Neuronal stem cell (in vitro differentiated cells): ENCODE measurements at regions not wholly inside any gene's neighbourhood (a gene's known extent, or its start where the extent isn't known, plus 50 kb on each side); places are given as distances from the start of the nearest gene placed in this dataset.

Experiments used
- DNase-seq: peaks from one replicate; pipeline ENCODE4 v3.0.0-alpha.2; 2013; ENCODE audit warnings: low spot score
- H2AFZ ChIP-seq: one replicate; pipeline ENCODE4 v1.6.1; 2013; ENCODE audit warnings: mild to moderate bottlenecking, low read length, inconsistent platforms
- H2AK5ac ChIP-seq: 2 replicates; pipeline ENCODE4 v1.6.1; 2013; ENCODE audit warnings: low read depth, mild to moderate bottlenecking, inconsistent platforms, low read length, moderate library complexity, mixed read lengths
- H2BK120ac ChIP-seq: 2 replicates; pipeline ENCODE4 v1.6.1; 2013; ENCODE audit warnings: low read depth, mild to moderate bottlenecking, inconsistent platforms, low read length, moderate library complexity, mixed read lengths
- H2BK12ac ChIP-seq: one replicate; pipeline ENCODE4 v1.6.1; 2013; ENCODE audit warnings: low read length, inconsistent platforms
- H2BK15ac ChIP-seq: 2 replicates; pipeline ENCODE4 v1.6.1; 2013; ENCODE audit warnings: mild to moderate bottlenecking, low read length, inconsistent platforms, mixed read lengths
- H2BK5ac ChIP-seq: one replicate; pipeline ENCODE4 v1.6.1; 2013; ENCODE audit warnings: inconsistent platforms, mild to moderate bottlenecking, low read length, moderate library complexity
- H3K14ac ChIP-seq: one replicate; pipeline ENCODE4 v1.6.1; 2013; ENCODE audit warnings: low read length, inconsistent platforms
- H3K18ac ChIP-seq: 2 replicates; pipeline ENCODE4 v1.6.1; 2013; ENCODE audit warnings: low read length, inconsistent platforms
- H3K23ac ChIP-seq: 2 replicates; pipeline ENCODE4 v1.6.1; 2013; ENCODE audit warnings: low read depth, mild to moderate bottlenecking, mixed read lengths, low read length, inconsistent platforms; ENCODE audit not compliant: poor library complexity
- H3K27ac ChIP-seq: replicated peaks from 3 replicates; pipeline ENCODE4 v1.5.1; 2013; ENCODE audit warnings: low read length, inconsistent platforms
- H3K27me3 ChIP-seq, 3 experiments: 2 replicates each; pipeline ENCODE4 v1.6.1; 2013; ENCODE audit warnings: low read length in 3 of 3, mild to moderate bottlenecking in 2 of 3, inconsistent platforms in 1 of 3, low read depth in 1 of 3, mixed read lengths in 1 of 3, moderate library complexity in 1 of 3; ENCODE audit not compliant: control insufficient read depth in 3 of 3, insufficient read depth in 3 of 3
- H3K36me3 ChIP-seq, 2 donors: replicated peaks in 1 of 2; 2 replicates each; pipeline ENCODE4 v1.6.1; 2013; ENCODE audit warnings: low read length in 2 of 2; ENCODE audit not compliant: control insufficient read depth in 2 of 2, insufficient read depth in 2 of 2
- H3K4ac ChIP-seq: 2 replicates; pipeline ENCODE4 v1.6.1; 2013; ENCODE audit warnings: inconsistent platforms, mild to moderate bottlenecking, low read length, moderate library complexity
- H3K4me1 ChIP-seq, 2 donors: 1 replicate in 1 of 2; 2 replicates in 1 of 2; pipeline ENCODE4 v1.6.1; 2013; ENCODE audit warnings: low read length in 2 of 2, low read depth in 1 of 2; ENCODE audit not compliant: control insufficient read depth in 2 of 2, insufficient read depth in 1 of 2
- H3K4me2 ChIP-seq: one replicate; pipeline ENCODE4 v1.6.1; 2013; ENCODE audit warnings: mild to moderate bottlenecking, low read length, inconsistent platforms; ENCODE audit not compliant: insufficient read depth, poor library complexity, severe bottlenecking
- H3K4me3 ChIP-seq, 2 donors: 2 replicates each; pipeline ENCODE4 v1.5.1; 2013; ENCODE audit warnings: low read length in 2 of 2, mild to moderate bottlenecking in 2 of 2, inconsistent platforms in 1 of 2, moderate library complexity in 1 of 2
- H3K79me1 ChIP-seq: one replicate; pipeline ENCODE4 v1.6.1; 2013; ENCODE audit warnings: low read depth, mild to moderate bottlenecking, inconsistent platforms, low read length, moderate library complexity
- H3K9ac ChIP-seq: one replicate; pipeline ENCODE4 v1.6.1; 2013; ENCODE audit warnings: mild to moderate bottlenecking, low read depth, low read length, inconsistent platforms; ENCODE audit not compliant: poor library complexity
- H3K9me3 ChIP-seq, 2 donors: replicated peaks in 1 of 2; 2 replicates each; pipeline versions ENCODE3 to v1.6.1; 2013; ENCODE audit warnings: low read length in 2 of 2, mild to moderate bottlenecking in 2 of 2, inconsistent platforms in 1 of 2, low read depth in 1 of 2, mixed read lengths in 1 of 2, moderate library complexity in 1 of 2; ENCODE audit not compliant: control insufficient read depth in 2 of 2, insufficient read depth in 1 of 2
- H4K8ac ChIP-seq: one replicate; pipeline ENCODE4 v1.6.1; 2013; ENCODE audit warnings: low read depth, mild to moderate bottlenecking, inconsistent platforms, low read length, moderate library complexity
- H4K91ac ChIP-seq: one replicate; pipeline ENCODE4 v1.6.1; 2013; ENCODE audit warnings: low read length, low read depth, mild to moderate bottlenecking, inconsistent platforms; ENCODE audit not compliant: poor library complexity
- WGBS, 2 donors: extraction: QIAGEN DNeasy Blood & Tissue Kit; methylation state at CpG; one replicate each; pipeline ENCODE4 v1.1.7; 2013; ENCODE audit warnings: missing lambda C conversion rate in 2 of 2, mixed read lengths in 1 of 2; ENCODE audit not compliant: insufficient read length in 2 of 2, insufficient replicate concordance in 1 of 2; ENCODE audit errors: extremely low coverage in 2 of 2; 5-methylcytosine and 5-hydroxymethylcytosine counted together

GRCh38 chr9:96069629-96070220 is 194.2 kb downstream of the ERCC6L2 start:
- H3K27ac ChIP-seq: no peak overlapping the region
- H2BK12ac ChIP-seq: no peak overlapping the region
- no peak overlapping the region for H3K18ac ChIP-seq
- no peak overlapping the region for H3K23ac ChIP-seq
- no CpG with 5 or more reads among the region's 8 CpGs for WGBS, 2 donors
- no peaks in the 10 kb centered on the region for H3K79me1 ChIP-seq
- H2BK15ac ChIP-seq: no peak overlapping the region
- H3K4me3 ChIP-seq: no peak overlapping the region
- H3K14ac ChIP-seq: no peak overlapping the region
- peaks cover 3 to 6% of the 10 kb centered on the region in 2 donors for H3K4me1 ChIP-seq
- no peaks in the 10 kb centered on the region for H3K9me3 ChIP-seq
- no peak overlapping the region for H2BK120ac ChIP-seq
- peak overlapping the region; percentile 52 for H2AK5ac ChIP-seq
- no peaks in the 10 kb centered on the region for H3K27me3 ChIP-seq
- H3K9ac ChIP-seq: no peak overlapping the region
- H3K4me2 ChIP-seq: no peak overlapping the region
- H4K8ac ChIP-seq: no peak overlapping the region
- no peaks in the 10 kb centered on the region for H3K36me3 ChIP-seq
- H2AFZ ChIP-seq: no peak overlapping the region
- no peak for DNase-seq
- H2BK5ac ChIP-seq: no peak overlapping the region
- no peak overlapping the region for H3K4ac ChIP-seq
- H4K91ac ChIP-seq: no peak overlapping the region

DNA sequence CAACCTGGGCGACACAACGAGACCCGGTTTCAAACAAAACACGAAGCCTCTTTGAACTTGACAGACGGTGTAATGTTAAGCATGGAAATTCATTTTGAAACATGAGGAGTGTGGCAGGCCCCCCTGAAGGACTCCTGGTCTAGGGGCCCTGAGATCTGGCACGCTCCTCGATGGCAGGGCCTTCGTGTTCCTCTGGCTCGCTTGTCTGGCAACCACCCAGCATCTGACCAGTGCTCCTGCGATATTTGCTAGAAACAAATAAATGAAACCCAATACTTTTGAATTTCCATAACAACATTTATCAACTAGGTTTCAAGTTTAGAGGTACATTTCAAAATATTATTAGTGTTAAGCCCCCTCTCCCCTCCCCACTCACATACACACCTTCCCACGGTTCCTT is 193.0 kb downstream of the ERCC6L2 start:
- no peaks in the 10 kb centered on the region for H3K36me3 ChIP-seq
- no peak overlapping the region for H2BK15ac ChIP-seq
- H3K27me3 ChIP-seq: no peaks in the 10 kb centered on the region
- H2BK12ac ChIP-seq: no peak overlapping the region
- H2BK5ac ChIP-seq: no peak overlapping the region
- no peak overlapping the region for H3K23ac ChIP-seq
- no peak overlapping the region for H2AK5ac ChIP-seq
- no peak overlapping the region for H3K4ac ChIP-seq
- peaks cover 3 to 6% of the 10 kb centered on the region in 2 donors for H3K4me1 ChIP-seq
- H2AFZ ChIP-seq: no peak overlapping the region
- no CpG with 5 or more reads among the region's 11 CpGs for WGBS, 2 donors
- no peaks in the 10 kb centered on the region for H3K9me3 ChIP-seq
- H3K27ac ChIP-seq: no peak overlapping the region
- no peaks in the 10 kb centered on the region for H3K79me1 ChIP-seq
- H4K91ac ChIP-seq: no peak overlapping the region
- H3K18ac ChIP-seq: peak overlapping the region; percentile 36
- no peak overlapping the region for H3K9ac ChIP-seq
- no peak overlapping the region for H3K4me2 ChIP-seq
- no peak overlapping the region for H3K14ac ChIP-seq
- no peak overlapping the region for H3K4me3 ChIP-seq
- DNase-seq: no peak
- H4K8ac ChIP-seq: no peak overlapping the region
- no peak overlapping the region for H2BK120ac ChIP-seq

DNA sequence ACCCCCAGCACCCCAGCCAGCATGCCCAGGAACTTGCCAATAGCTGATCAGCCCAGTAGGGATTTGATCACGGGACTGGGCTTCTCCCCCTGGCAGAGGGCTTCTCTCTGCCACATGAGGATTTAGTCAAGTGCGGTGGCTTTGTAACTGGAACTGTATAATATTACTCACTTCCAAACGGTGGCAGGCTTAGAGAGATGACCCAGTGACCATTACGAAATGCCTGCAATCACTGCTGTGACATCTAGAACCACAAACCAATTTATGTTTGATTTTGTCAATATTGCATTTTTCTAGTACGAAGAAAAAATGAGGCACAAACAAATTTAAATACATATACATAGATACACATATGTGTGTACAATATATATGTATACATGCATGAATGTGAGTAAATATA is 192.1 kb downstream of the ERCC6L2 start:
- no peak overlapping the region for H3K14ac ChIP-seq
- H4K8ac ChIP-seq: no peak overlapping the region
- no peak overlapping the region for H3K4ac ChIP-seq
- H3K4me2 ChIP-seq: no peak overlapping the region
- no peaks in the 10 kb centered on the region for H3K27me3 ChIP-seq
- H4K91ac ChIP-seq: no peak overlapping the region
- no peak overlapping the region for H3K23ac ChIP-seq
- WGBS, 2 donors: no CpG with 5 or more reads among the region's 5 CpGs
- no peak overlapping the region for H3K4me3 ChIP-seq
- H3K36me3 ChIP-seq: no peaks in the 10 kb centered on the region
- H2AK5ac ChIP-seq: no peak overlapping the region
- H2BK120ac ChIP-seq: no peak overlapping the region
- H3K18ac ChIP-seq: no peak overlapping the region
- H3K9me3 ChIP-seq: no peaks in the 10 kb centered on the region
- H2BK5ac ChIP-seq: no peak overlapping the region
- H3K79me1 ChIP-seq: no peaks in the 10 kb centered on the region
- no peak overlapping the region for H2BK15ac ChIP-seq
- DNase-seq: no peak
- no peak overlapping the region for H3K9ac ChIP-seq
- no peak overlapping the region for H2AFZ ChIP-seq
- H3K27ac ChIP-seq: no peak overlapping the region
- H3K4me1 ChIP-seq: peaks cover 0 to 8% of the 10 kb centered on the region in 2 donors
- H2BK12ac ChIP-seq: no peak overlapping the region

- Histone ChIP-seq H3K4ac (no peak overlapping the region), H3K27ac (no peak overlapping the region), H3K9me3 (no peaks in the 10 kb centered on the region), H3K4me2 (no peak overlapping the region), H3K27me3 (peaks cover 0 to 2% (median 0%) of the 10 kb centered on the region in 3 experiments), H4K8ac (no peak overlapping the region), H3K36me3 (no peaks in the 10 kb centered on the region), H2BK15ac (no peak overlapping the region), H4K91ac (no peak overlapping the region), H2BK5ac (no peak overlapping the region), H3K4me3 (no peak overlapping the region), H2BK120ac (no peak overlapping the region), H2BK12ac (no peak overlapping the region), H2AFZ (no peak overlapping the region), H3K79me1 (no peaks in the 10 kb centered on the region), H3K4me1 (peaks cover 0 to 8% of the 10 kb centered on the region in 2 donors), H3K14ac (no peak overlapping the region), H3K18ac (no peak overlapping the region), H3K23ac (no peak overlapping the region), H3K9ac (no peak overlapping the region), H2AK5ac (no peak overlapping the region)
- DNase-seq: no peak
- WGBS, 2 donors: no CpG with 5 or more reads among the region's 7 CpGs
Observed at GRCh38 chr9:96067004-96067403, 191.5 kb downstream of the ERCC6L2 start.
